GM12878 (cell line): ENCODE measurements at regions not wholly inside any gene's neighbourhood (a gene's known extent, or its start where the extent isn't known, plus 50 kb on each side); places are given as distances from the start of the nearest gene placed in this dataset.

Experiments
- ATAC-seq: fragments of 200-7000 bp; cut with Tn5 transposase; 3 replicates; pipeline ENCODE4 v1.9.1; 2020; ENCODE audit warnings: mild to moderate bottlenecking, moderate library complexity
- BruUV-seq: library from RNA; stranded (reverse); fragments of 400-500 nt; replicated peaks from 2 replicates; lab custom pipeline; 2021; lab: Mats Ljungman, UMichigan
- CTCF ChIA-PET: fragments of 300-600 bp; sonication (Branson Sonifier 250); formaldehyde crosslinking; extraction: SDS; loops from one replicate; lab custom pipeline; 2021; ENCODE audit warnings: inconsistent platforms; lab: Yijun Ruan, JAX
- POLR2A ChIA-PET: fragments of 350-600 bp; formaldehyde crosslinking; extraction: SDS; loops from one replicate; lab custom pipeline; 2021; ENCODE audit warnings: inconsistent platforms; lab: Charles Lee
- RAD21 ChIA-PET: fragments of 300-600 bp; sonication (Branson Sonifier 250); formaldehyde crosslinking; loops from one replicate; lab custom pipeline; 2023; ENCODE audit warnings: antibody characterized with exemption; ENCODE audit not compliant: unreplicated experiment; lab: Charles Lee
- SMC1A ChIA-PET: fragments of 300-600 bp; sonication (Branson Sonifier 250); formaldehyde crosslinking; loops from one replicate; lab custom pipeline; 2023; ENCODE audit not compliant: unreplicated experiment, uncharacterized antibody; lab: Charles Lee
- DNase-seq: peaks from one replicate; pipeline ENCODE4 v3.0.0-alpha.2; 2011; ENCODE audit warnings: low read depth, low spot score
- FAIRE-seq: peaks from 3 replicates; lab custom pipeline; 2011; peaks lifted over from hg19 to GRCh38; lab: Jason Lieb, UNC
- H2AFZ ChIP-seq: 2 replicates; pipeline ENCODE4 v1.6.0; 2011; ENCODE audit warnings: low read depth, low read length, control low read depth; ENCODE audit not compliant: control insufficient read depth
- H3K27ac ChIP-seq: 2 replicates; pipeline ENCODE4 v1.5.1; 2011; ENCODE audit warnings: control low read depth; ENCODE audit not compliant: control insufficient read depth, insufficient read depth
- H3K27me3 ChIP-seq, 2 experiments: replicated peaks in 1 of 2; 2 replicates each; pipeline versions ENCODE4 v1.6.0 to v1.6.1; 2011; ENCODE audit warnings: low read length in 1 of 2; ENCODE audit not compliant: control insufficient read depth in 2 of 2, insufficient read depth in 2 of 2
- H3K36me3 ChIP-seq, 2 experiments: 2 replicates each; pipeline ENCODE4 v1.5.1; 2011; ENCODE audit warnings: low read length in 1 of 2; ENCODE audit not compliant: control insufficient read depth in 2 of 2, insufficient read depth in 2 of 2
- H3K4me1 ChIP-seq: 2 replicates; pipeline ENCODE4 v1.6.1; 2011; ENCODE audit warnings: mild to moderate bottlenecking, low read length, moderate library complexity, mixed read lengths; ENCODE audit not compliant: control insufficient read depth, insufficient read depth
- H3K4me2 ChIP-seq: 2 replicates; pipeline ENCODE4 v1.6.0; 2011; ENCODE audit warnings: control low read depth; ENCODE audit not compliant: control insufficient read depth, insufficient read depth
- H3K4me3 ChIP-seq: fragments of 200-600 bp; sonication (generic); 2 replicates; pipeline ENCODE4 v1.5.1; 2016
- H3K79me2 ChIP-seq: 2 replicates; pipeline ENCODE4 v1.6.0; 2011; ENCODE audit warnings: low read length; ENCODE audit not compliant: control insufficient read depth, insufficient read depth
- H3K9ac ChIP-seq: 2 replicates; pipeline ENCODE4 v1.8.0; 2011; ENCODE audit warnings: low read length, control low read depth, mixed read lengths; ENCODE audit not compliant: control insufficient read depth, insufficient read depth
- H3K9me3 ChIP-seq: replicated peaks from 3 replicates; pipeline ENCODE4 v1.5.1; 2011; ENCODE audit warnings: mild to moderate bottlenecking, low read length; ENCODE audit not compliant: control insufficient read depth, insufficient read depth
- H4K20me1 ChIP-seq: 2 replicates; pipeline ENCODE4 v1.6.0; 2011; ENCODE audit not compliant: control insufficient read depth, insufficient read depth
- CBFB ChIP-seq: IDR thresholded peaks from 2 replicates; pipeline ENCODE4 v1.6.1; 2016; ENCODE audit warnings: antibody characterized with exemption, low read depth
- CBX5 ChIP-seq: sonication (generic); IDR thresholded peaks from 2 replicates; pipeline ENCODE4 v1.6.1; 2016; ENCODE audit warnings: low read depth, moderate library complexity, mild to moderate bottlenecking, inconsistent platforms
- DPF2 ChIP-seq: fragments of 450-650 bp; IDR thresholded peaks from 2 replicates; pipeline ENCODE4 v1.6.1; 2017; ENCODE audit warnings: mild to moderate bottlenecking
- EP300 ChIP-seq, 2 experiments: fragments of 150-350 bp in 1 of 2; IDR thresholded peaks; 2 replicates each; pipeline ENCODE4 v1.6.1; 2011 to 2012; ENCODE audit warnings: low read depth in 2 of 2, low read length in 2 of 2, borderline replicate concordance in 1 of 2, improper control_type of control experiment in 1 of 2, inconsistent platforms in 1 of 2; ENCODE audit not compliant: control insufficient read depth in 1 of 2
- HDAC6 ChIP-seq: fragments of 200-600 bp; sonication (generic); IDR thresholded peaks from one replicate; pipeline ENCODE4 v1.8.0; 2017; ENCODE audit warnings: antibody characterized with exemption; ENCODE audit not compliant: unreplicated experiment
- LARP7 ChIP-seq: fragments of 450-650 bp; IDR thresholded peaks from 2 replicates; pipeline ENCODE4 v1.6.1; 2017; ENCODE audit warnings: mild to moderate bottlenecking
- NFIC ChIP-seq: IDR thresholded peaks from 2 replicates; pipeline ENCODE4 v1.6.1; 2012; ENCODE audit warnings: low read depth, mild to moderate bottlenecking, inconsistent platforms, low read length, moderate library complexity
- PAX8 ChIP-seq: fragments of 450-650 bp; IDR thresholded peaks from 2 replicates; pipeline ENCODE4 v1.6.1; 2017; ENCODE audit warnings: mild to moderate bottlenecking, moderate library complexity
- PML ChIP-seq: IDR thresholded peaks from 2 replicates; pipeline ENCODE4 v1.6.1; 2012; ENCODE audit warnings: low read length, inconsistent platforms
- RCOR1 ChIP-seq: conservative IDR thresholded peaks from 2 replicates; pipeline ENCODE4 v1.6.1; 2012; ENCODE audit warnings: low read depth, low read length, improper control_type of control experiment
- SP1 ChIP-seq: IDR thresholded peaks from one replicate; pipeline ENCODE4 v1.6.1; 2011; ENCODE audit warnings: low read depth, low read length
- TCF12 ChIP-seq: IDR thresholded peaks from 2 replicates; pipeline ENCODE4 v1.6.1; 2011; ENCODE audit warnings: low read depth, mild to moderate bottlenecking, low read length
- WGBS: methylation state at CpG from one replicate; pipeline ENCODE4 v1.1.6; 2016; ENCODE audit warnings: low lambda C conversion rate; ENCODE audit not compliant: insufficient replicate concordance, insufficient coverage; ENCODE audit errors: missing lambda C conversion rate; 5-methylcytosine and 5-hydroxymethylcytosine counted together
- in situ Hi-C: fragments of 300-500 bp; cut with MboI; formaldehyde crosslinking; loops from 9 replicates; pipeline ENCODE4 v1.14.3; 2018; ENCODE audit warnings: mixed read lengths
- intact Hi-C: fragments of 100-400 bp; cut with micrococcal nuclease; formaldehyde crosslinking; loops from one replicate; pipeline ENCODE4 v1.14.2; 2022; ENCODE audit not compliant: unreplicated experiment
- TF ChIP-seq, protein P1 (sequence below): IDR thresholded peaks from 2 replicates; pipeline ENCODE4 v1.6.1; 2012; ENCODE audit warnings: low read depth, low read length, improper control_type of control experiment
- TF ChIP-seq, protein P2 (sequence below), 3 experiments: IDR thresholded peaks in 2 of 3; conservative IDR thresholded peaks in 1 of 3; 2 replicates each; pipeline ENCODE4 v1.5.1; 2011; ENCODE audit warnings: low read depth in 3 of 3, low read length in 3 of 3, mild to moderate bottlenecking in 3 of 3, control low read depth in 2 of 3, moderate library complexity in 2 of 3, inconsistent platforms in 1 of 3, mixed read lengths in 1 of 3; ENCODE audit not compliant: control insufficient read depth in 2 of 3, insufficient read depth in 1 of 3; ENCODE audit errors: extremely low read depth in 1 of 3
- TF ChIP-seq, protein P3 (sequence below): IDR thresholded peaks from 2 replicates; pipeline ENCODE4 v1.6.1; 2011; ENCODE audit warnings: borderline replicate concordance, low read depth, mild to moderate bottlenecking, moderate library complexity, low read length; ENCODE audit not compliant: insufficient read depth, poor library complexity, severe bottlenecking

DNA sequence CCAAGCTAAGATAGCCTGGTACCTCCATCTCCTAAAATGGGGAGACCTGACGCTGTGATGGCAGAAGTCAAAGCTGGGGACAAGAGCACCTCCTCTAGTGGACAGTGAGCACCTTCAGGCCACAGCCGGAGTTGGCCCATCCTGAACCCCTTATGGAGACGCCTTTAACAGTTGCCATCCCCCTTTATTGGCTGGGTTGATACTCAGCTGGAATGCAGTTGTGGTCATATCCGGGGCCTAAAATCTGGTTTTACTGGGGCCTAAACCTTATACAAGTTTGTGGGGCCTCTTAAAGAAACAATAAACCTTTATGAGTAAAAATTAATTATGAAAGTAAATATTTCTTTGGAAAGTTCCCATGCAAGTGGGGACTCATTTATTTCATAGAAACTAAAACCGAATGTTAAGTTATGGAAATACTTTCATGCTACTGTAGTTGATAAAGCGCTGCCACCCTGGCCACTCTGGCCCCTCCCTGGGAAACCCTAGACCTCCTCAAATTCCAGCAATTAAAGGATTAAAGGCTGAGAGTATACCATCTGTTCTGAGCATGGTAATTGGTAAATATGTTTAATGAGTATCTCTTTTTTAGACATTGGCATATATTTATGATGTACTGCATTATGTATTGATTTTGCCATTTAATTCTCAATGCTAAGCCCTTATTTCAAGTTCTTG is 95.1 kb upstream of the SASH1 start:
- intact Hi-C loops, result no loop called here
- Histone ChIP-seq H4K20me1 (no peaks in the 10 kb centered on the region), H3K4me2 (no peak overlapping the region), H3K36me3 (no peaks in the 10 kb centered on the region), H2AFZ (no peak overlapping the region), H3K9me3 (no peaks in the 10 kb centered on the region), H3K79me2 (no peaks in the 10 kb centered on the region), H3K27me3 (no peaks in the 10 kb centered on the region; a peak in 1 of 4 replicates), H3K27ac (no peak overlapping the region), H3K4me3 (no peak overlapping the region), H3K4me1 (no peaks in the 10 kb centered on the region), H3K9ac (no peak overlapping the region)
- CTCF ChIA-PET, result interaction anchor here (0.6 to 1.5 kb wide), 2 partner anchors 70 to 413 kb away, joined by 3 to 5 read pairs; no protein-coding TSS in a partner anchor
- SMC1A ChIA-PET, result no interaction called here
- BruUV-seq, result no TSS peak
- ATAC-seq, result no peak
- FAIRE-seq, result no peak
- WGBS, result 43% methylated on average over 6 of the region's 6 CpGs
- POLR2A ChIA-PET, result no interaction called here
- no peak for DNase-seq
- TF ChIP-seq, protein P1, sequence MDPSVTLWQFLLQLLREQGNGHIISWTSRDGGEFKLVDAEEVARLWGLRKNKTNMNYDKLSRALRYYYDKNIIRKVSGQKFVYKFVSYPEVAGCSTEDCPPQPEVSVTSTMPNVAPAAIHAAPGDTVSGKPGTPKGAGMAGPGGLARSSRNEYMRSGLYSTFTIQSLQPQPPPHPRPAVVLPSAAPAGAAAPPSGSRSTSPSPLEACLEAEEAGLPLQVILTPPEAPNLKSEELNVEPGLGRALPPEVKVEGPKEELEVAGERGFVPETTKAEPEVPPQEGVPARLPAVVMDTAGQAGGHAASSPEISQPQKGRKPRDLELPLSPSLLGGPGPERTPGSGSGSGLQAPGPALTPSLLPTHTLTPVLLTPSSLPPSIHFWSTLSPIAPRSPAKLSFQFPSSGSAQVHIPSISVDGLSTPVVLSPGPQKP, result no peak
- TF ChIP-seq DPF2, result no peak
- no peak for TF ChIP-seq HDAC6
- no peak for TF ChIP-seq EP300 (IDR thresholded peaks at IDR 0.05; ENCODE audit: borderline replicate concordance in 1 of 2, control insufficient read depth in 1 of 2, low read depth in 2 of 2, low read length in 2 of 2)
- no peak for TF ChIP-seq LARP7
- no peak for TF ChIP-seq PAX8
- TF ChIP-seq, protein P2, sequence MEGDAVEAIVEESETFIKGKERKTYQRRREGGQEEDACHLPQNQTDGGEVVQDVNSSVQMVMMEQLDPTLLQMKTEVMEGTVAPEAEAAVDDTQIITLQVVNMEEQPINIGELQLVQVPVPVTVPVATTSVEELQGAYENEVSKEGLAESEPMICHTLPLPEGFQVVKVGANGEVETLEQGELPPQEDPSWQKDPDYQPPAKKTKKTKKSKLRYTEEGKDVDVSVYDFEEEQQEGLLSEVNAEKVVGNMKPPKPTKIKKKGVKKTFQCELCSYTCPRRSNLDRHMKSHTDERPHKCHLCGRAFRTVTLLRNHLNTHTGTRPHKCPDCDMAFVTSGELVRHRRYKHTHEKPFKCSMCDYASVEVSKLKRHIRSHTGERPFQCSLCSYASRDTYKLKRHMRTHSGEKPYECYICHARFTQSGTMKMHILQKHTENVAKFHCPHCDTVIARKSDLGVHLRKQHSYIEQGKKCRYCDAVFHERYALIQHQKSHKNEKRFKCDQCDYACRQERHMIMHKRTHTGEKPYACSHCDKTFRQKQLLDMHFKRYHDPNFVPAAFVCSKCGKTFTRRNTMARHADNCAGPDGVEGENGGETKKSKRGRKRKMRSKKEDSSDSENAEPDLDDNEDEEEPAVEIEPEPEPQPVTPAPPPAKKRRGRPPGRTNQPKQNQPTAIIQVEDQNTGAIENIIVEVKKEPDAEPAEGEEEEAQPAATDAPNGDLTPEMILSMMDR (IDR thresholded peaks at IDR 0.05 in 2 of 3, conservative IDR thresholded peaks at IDR 0.05 in 1 of 3; ENCODE audit: control insufficient read depth in 2 of 3, extremely low read depth in 1 of 3, insufficient read depth in 1 of 3, low read depth in 3 of 3, low read length in 3 of 3), result no peak
- TF ChIP-seq, protein P3, sequence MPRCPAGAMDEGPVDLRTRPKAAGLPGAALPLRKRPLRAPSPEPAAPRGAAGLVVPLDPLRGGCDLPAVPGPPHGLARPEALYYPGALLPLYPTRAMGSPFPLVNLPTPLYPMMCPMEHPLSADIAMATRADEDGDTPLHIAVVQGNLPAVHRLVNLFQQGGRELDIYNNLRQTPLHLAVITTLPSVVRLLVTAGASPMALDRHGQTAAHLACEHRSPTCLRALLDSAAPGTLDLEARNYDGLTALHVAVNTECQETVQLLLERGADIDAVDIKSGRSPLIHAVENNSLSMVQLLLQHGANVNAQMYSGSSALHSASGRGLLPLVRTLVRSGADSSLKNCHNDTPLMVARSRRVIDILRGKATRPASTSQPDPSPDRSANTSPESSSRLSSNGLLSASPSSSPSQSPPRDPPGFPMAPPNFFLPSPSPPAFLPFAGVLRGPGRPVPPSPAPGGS, result no peak
- no peak for TF ChIP-seq RCOR1
- TF ChIP-seq SP1, result no peak
- no peak for TF ChIP-seq TCF12
- TF ChIP-seq CBX5, result no peak
- no peak for TF ChIP-seq PML
- no peak for TF ChIP-seq NFIC
- no peak for TF ChIP-seq CBFB
- RAD21 ChIA-PET, result no interaction called here
- in situ Hi-C loops, result no loop called here
